ENCODE measurements at regions not wholly inside any gene's neighbourhood (a gene's known extent, or its start where the extent isn't known, plus 50 kb on each side); places are given as distances from the start of the nearest gene placed in this dataset.

- H3K4me1 ChIP-seq (replicated peaks in 1 of 2; ENCODE audit: control insufficient read depth in 2 of 2, insufficient read depth in 2 of 2, low read length in 2 of 2), result no peaks in the 10 kb centered on the region
- WGBS (ENCODE audit: insufficient coverage, low coverage, missing lambda C conversion rate), result 0% methylated on average over 2 of the region's 2 CpGs
- in situ Hi-C loops (cut with MboI), result no loop called here
- no peak overlapping the region for H2AFZ ChIP-seq (ENCODE audit: low read depth, low read length)
- ChIA-PET CTCF (ENCODE audit: low intra/inter-chr PET ratio) (no interaction called here), POLR2A (no interaction called here)
- FAIRE-seq, result no peak
- BruUV-seq (replicated peaks), result no TSS peak
- H3K27ac ChIP-seq (ENCODE audit: extremely low read depth, low read depth, low read length), result no peak overlapping the region
- no peak for DNase-seq (ENCODE audit: extremely low read depth in 1 of 4, low spot score in 3 of 4)
- no peak for ATAC-seq
- H3K9ac ChIP-seq (ENCODE audit: insufficient read depth in 1 of 2, low read depth in 2 of 2, low read length in 2 of 2), result no peak overlapping the region
- H3K36me3 ChIP-seq (ENCODE audit: control insufficient read depth, insufficient read depth, low read length), result no peaks in the 10 kb centered on the region
- no peak overlapping the region for H3K4me2 ChIP-seq (ENCODE audit: insufficient read depth, low read length)
- H3K9me3 ChIP-seq (replicated peaks; ENCODE audit: control insufficient read depth, insufficient read depth, low read depth, low read length), result peaks cover 4% of the 10 kb centered on the region; the same call in 1 of the 2 replicates
- H3K9me1 ChIP-seq (ENCODE audit: control insufficient read depth, insufficient read depth, low read length), result no peaks in the 10 kb centered on the region
- no peaks in the 10 kb centered on the region for H3K79me2 ChIP-seq (ENCODE audit: control insufficient read depth, insufficient read depth, low read length)
- intact Hi-C loops (cut with micrococcal nuclease), result loop anchor here (5.0 kb wide), 1 partner anchor 957 kb away; the partner anchor contains the start of gene ADAMTS1
- no peaks in the 10 kb centered on the region for H3K27me3 ChIP-seq (ENCODE audit: control insufficient read depth in 2 of 2, insufficient read depth in 2 of 2, low read length in 2 of 2)
- no peak overlapping the region for H3K4me3 ChIP-seq
- no peaks in the 10 kb centered on the region for H4K20me1 ChIP-seq (replicated peaks; ENCODE audit: control insufficient read depth, insufficient read depth, low read length)
- TF ChIP-seq, protein P1, sequence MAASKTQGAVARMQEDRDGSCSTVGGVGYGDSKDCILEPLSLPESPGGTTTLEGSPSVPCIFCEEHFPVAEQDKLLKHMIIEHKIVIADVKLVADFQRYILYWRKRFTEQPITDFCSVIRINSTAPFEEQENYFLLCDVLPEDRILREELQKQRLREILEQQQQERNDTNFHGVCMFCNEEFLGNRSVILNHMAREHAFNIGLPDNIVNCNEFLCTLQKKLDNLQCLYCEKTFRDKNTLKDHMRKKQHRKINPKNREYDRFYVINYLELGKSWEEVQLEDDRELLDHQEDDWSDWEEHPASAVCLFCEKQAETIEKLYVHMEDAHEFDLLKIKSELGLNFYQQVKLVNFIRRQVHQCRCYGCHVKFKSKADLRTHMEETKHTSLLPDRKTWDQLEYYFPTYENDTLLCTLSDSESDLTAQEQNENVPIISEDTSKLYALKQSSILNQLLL (CRISPR knock-in tag; IDR thresholded peaks at IDR 0.05; ENCODE audit: borderline replicate concordance), result no peak
- TF ChIP-seq TCF15 (CRISPR knock-in tag; IDR thresholded peaks at IDR 0.05) (no peak), U2AF2 (optimal IDR thresholded peaks at IDR 0.05; ENCODE audit: low read depth, low read length) (no peak), TAF15 (IDR thresholded peaks at IDR 0.05; ENCODE audit: low read depth, low read length) (no peak), PBX2 (CRISPR knock-in tag; IDR thresholded peaks at IDR 0.05; ENCODE audit: low read depth) (no peak), PBX2 (tag; conservative IDR thresholded peaks at IDR 0.05; ENCODE audit: low read depth) (no peak), RBM22 (IDR thresholded peaks at IDR 0.05; ENCODE audit: low read depth, low read length, poor library complexity, severe bottlenecking) (no peak), MTA1 (IDR thresholded peaks at IDR 0.05; ENCODE audit: borderline replicate concordance) (no peak), ZNF274 (IDR thresholded peaks at IDR 0.05; ENCODE audit: borderline replicate concordance, low read depth, low read length) (no peak), ATF6 (CRISPR knock-in tag; IDR thresholded peaks at IDR 0.05) (no peak), MAZ (CRISPR knock-in tag; conservative IDR thresholded peaks at IDR 0.05 in 1 of 2, IDR thresholded peaks at IDR 0.05 in 1 of 2) (no peak), ZNF197 (CRISPR knock-in tag; IDR thresholded peaks at IDR 0.05; ENCODE audit: low read depth) (no peak)
Measured at GRCh38 chr21:27804515-27804914, 837.6 kb upstream of the ADAMTS5 start.
